Astrocyte of the cerebellum (primary cell): ENCODE measurements at regions not wholly inside any gene's neighbourhood (a gene's known extent, or its start where the extent isn't known, plus 50 kb on each side); places are given as distances from the start of the nearest gene placed in this dataset.

ENCODE experiments used
- DNase-seq: peaks from one replicate; pipeline ENCODE4 v3.0.0-alpha.2; 2011; ENCODE audit warnings: low read depth
- H3K4me3 ChIP-seq: 2 replicates; pipeline ENCODE4 v1.5.1; 2011; ENCODE audit warnings: mild to moderate bottlenecking, low read depth, low read length, moderate library complexity
- in situ Hi-C: cut with HindIII; loops from 2 replicates; pipeline ENCODE4 v1.10.0; 2017; ENCODE audit warnings: low sequenced_read_pairs
- TF ChIP-seq, protein P1 (sequence below): IDR thresholded peaks from 2 replicates; pipeline ENCODE4 v1.5.1; 2012; ENCODE audit warnings: low read length, low read depth, moderate library complexity, mild to moderate bottlenecking; ENCODE audit errors: missing control alignments

DNA sequence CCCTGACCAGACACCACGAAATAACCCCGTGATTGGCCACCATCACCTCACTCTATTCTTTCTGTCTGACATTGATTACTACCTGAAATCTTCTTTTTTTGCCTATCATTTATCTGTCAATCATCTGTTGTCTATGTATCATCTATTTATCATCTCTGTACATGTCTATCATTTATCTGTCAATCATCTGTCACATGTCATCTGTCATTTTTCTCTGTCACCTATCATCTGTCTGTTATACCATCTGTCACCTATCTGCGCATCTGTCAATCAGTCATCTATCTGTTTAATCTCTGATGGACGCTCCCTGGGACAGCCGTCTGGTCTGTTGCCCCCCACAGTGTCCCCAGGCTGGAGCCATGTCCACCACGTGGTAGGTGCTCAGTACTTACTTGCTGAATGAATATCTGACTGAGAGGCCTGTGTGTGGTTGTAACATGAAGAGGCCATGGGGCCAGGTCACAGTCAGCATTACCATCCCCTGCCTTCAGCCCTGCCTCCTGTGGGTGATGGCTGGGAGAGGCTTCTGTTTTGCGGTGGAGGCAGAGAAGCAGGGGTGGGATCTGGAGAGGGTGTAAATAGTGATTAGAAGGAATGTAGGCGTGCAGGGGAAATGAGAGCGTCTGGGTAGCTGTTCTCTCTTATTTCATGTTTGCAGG lies 302.7 kb downstream of the QKI start:
- no peak for DNase-seq
- TF ChIP-seq, protein P1, sequence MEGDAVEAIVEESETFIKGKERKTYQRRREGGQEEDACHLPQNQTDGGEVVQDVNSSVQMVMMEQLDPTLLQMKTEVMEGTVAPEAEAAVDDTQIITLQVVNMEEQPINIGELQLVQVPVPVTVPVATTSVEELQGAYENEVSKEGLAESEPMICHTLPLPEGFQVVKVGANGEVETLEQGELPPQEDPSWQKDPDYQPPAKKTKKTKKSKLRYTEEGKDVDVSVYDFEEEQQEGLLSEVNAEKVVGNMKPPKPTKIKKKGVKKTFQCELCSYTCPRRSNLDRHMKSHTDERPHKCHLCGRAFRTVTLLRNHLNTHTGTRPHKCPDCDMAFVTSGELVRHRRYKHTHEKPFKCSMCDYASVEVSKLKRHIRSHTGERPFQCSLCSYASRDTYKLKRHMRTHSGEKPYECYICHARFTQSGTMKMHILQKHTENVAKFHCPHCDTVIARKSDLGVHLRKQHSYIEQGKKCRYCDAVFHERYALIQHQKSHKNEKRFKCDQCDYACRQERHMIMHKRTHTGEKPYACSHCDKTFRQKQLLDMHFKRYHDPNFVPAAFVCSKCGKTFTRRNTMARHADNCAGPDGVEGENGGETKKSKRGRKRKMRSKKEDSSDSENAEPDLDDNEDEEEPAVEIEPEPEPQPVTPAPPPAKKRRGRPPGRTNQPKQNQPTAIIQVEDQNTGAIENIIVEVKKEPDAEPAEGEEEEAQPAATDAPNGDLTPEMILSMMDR = no peak
- in situ Hi-C loops = no loop called here
- no peak overlapping the region for H3K4me3 ChIP-seq

GRCh38 chr6:163716690-163717089 lies 302.2 kb downstream of the QKI start:
- no peak for DNase-seq
- in situ Hi-C loops = no loop called here
- H3K4me3 ChIP-seq = no peak overlapping the region
- TF ChIP-seq, protein P1 = no peak

DNA sequence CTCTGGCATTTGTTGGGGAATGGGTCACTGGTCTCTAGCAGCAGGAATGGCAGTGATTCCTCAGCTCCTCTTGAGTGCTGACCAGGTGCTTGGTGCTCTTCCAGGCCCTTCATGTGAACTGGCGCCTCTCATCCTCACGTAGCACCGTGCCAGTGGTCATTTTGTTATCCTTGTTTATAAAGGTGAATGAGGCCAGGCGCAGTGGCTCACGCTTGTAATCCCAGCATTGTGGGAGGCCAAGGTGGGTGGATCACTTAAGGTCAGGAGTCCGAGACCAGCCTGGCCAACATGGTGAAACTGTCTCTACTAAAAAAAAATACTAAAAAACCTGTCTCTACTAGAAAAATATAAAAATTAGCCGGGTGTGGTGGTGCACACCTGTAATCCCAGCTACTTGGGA lies 301.3 kb downstream of the QKI start:
- in situ Hi-C loops = no loop called here
- TF ChIP-seq, protein P1 = no peak
- DNase-seq = no peak
- no peak overlapping the region for H3K4me3 ChIP-seq

- TF ChIP-seq, protein P1 = no peak
- H3K4me3 ChIP-seq = no peak overlapping the region
- in situ Hi-C loops = no loop called here
- DNase-seq = no peak
Observed at GRCh38 chr6:163714179-163714578, 299.7 kb downstream of the QKI start.

- TF ChIP-seq, protein P1 = no peak
- no peak overlapping the region for H3K4me3 ChIP-seq
- DNase-seq = no peak
- in situ Hi-C loops = no loop called here
Observed at GRCh38 chr6:163712981-163713380, 298.5 kb downstream of the QKI start.

DNA sequence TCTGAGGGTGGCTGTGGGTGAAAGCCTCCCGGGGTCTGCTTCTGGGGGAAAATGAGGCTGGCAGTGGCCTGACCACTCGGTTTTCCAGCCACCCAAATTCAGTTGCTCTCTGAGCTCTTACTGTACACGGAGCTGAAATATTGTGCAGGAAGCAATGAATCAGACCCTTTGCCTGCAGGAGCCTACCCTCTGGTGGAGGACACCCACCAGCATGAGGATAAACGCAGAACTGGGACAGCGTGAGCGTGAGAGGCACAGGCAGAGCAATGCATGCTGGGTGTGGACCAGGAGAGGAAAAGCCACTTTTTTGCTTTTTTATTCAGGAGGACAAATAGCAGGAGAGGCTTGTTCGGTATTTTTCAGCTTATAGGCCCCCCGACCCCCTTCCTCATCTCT lies 298.0 kb downstream of the QKI start:
- in situ Hi-C loops = no loop called here
- TF ChIP-seq, protein P1 = no peak

More for the DNA sequence above, 298.0 kb downstream of the QKI start:
- DNase-seq = no peak
- no peak overlapping the region for H3K4me3 ChIP-seq
